ENCODE measurements at regions not wholly inside any gene's neighbourhood (a gene's known extent, or its start where the extent isn't known, plus 50 kb on each side); places are given as distances from the start of the nearest gene placed in this dataset.

DNA sequence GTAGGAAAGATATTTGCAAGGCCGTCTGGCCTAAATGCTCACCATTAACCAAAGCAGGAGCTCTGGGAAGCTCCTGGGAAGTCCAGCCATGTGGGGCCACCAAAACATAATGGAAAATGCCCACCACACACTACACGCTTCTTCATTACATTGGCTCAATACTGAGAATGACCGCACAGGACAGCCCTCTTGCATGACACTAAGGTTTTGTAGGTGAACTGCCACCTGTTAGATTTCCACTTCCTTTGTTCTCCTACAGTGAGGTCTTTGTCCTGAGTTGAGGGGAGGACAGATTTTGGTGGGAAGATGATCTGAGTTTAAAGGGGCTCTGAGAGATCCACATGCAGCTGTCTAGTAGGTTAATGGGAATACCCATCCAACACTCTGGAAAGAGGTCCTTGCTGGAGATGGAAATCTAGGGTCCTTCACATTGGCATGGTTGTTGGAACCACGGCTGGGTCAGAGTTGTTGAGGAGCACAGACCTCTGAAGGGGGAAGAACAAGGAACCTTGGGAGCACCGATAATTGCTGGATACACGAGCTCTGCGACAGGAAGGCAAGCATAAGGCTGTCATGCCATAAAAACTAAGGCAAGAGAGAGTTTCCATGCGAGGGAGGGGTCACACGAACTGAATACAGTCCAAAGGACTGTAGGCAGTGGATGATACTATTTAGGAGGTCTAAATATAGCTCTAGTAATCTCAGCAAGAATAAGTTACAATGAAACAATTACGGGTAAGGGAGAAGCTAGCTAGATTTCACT, 105.5 kb upstream of the IRF2BP2 start:
- no peak for TF ChIP-seq CTCF (IDR thresholded peaks at IDR 0.05; ENCODE audit: unreplicated experiment)
- H3K9me3 Mint-ChIP-seq (ENCODE audit: unreplicated experiment), result no peaks in the 10 kb centered on the region
- H3K27ac Mint-ChIP-seq (ENCODE audit: unreplicated experiment), result peak overlapping the region; percentile 31

DNA sequence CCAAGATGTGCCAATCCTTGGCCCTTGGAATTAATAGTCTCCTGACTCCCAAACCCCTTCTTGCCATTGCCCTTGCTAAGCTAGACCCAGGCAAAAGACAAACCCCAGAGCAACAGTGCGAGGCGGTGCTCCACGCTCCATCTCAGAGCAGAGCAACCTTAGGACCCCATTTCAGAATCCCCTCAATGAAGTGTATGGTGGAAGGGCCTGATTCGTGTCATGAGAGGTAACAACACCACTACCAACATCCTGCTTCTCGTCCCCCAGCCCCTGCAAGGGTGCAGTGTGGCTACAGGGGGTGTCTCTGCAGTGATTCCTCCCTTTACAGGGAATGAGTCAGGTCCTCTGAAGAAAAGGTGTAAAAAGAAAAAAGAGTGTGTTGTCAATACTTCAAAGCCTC, 103.9 kb upstream of the IRF2BP2 start:
- TF ChIP-seq CTCF (IDR thresholded peaks at IDR 0.05; ENCODE audit: unreplicated experiment), result no peak
- Mint-ChIP-seq H3K9me3 (ENCODE audit: unreplicated experiment) (no peaks in the 10 kb centered on the region), H3K4me3 (ENCODE audit: unreplicated experiment) (no peak overlapping the region), H3K27me3 (ENCODE audit: unreplicated experiment) (peaks cover 11% of the 10 kb centered on the region), H3K27ac (ENCODE audit: unreplicated experiment) (no peak overlapping the region), H3K4me1 (ENCODE audit: unreplicated experiment) (peaks cover 47% of the 10 kb centered on the region), H3K36me3 (ENCODE audit: low read depth, unreplicated experiment) (no peaks in the 10 kb centered on the region)
- no peak for DNase-seq (ENCODE audit: low spot score)

More for the DNA sequence above, 105.5 kb upstream of the IRF2BP2 start:
- DNase-seq (ENCODE audit: low spot score), result no peak
- H3K4me3 Mint-ChIP-seq (ENCODE audit: unreplicated experiment), result no peak overlapping the region
- H3K27me3 Mint-ChIP-seq (ENCODE audit: unreplicated experiment), result peaks cover 9% of the 10 kb centered on the region
- H3K36me3 Mint-ChIP-seq (ENCODE audit: low read depth, unreplicated experiment), result no peaks in the 10 kb centered on the region
- peaks cover 63% of the 10 kb centered on the region for H3K4me1 Mint-ChIP-seq (ENCODE audit: unreplicated experiment)

- no peak overlapping the region for H3K4me3 Mint-ChIP-seq (ENCODE audit: unreplicated experiment)
- H3K27me3 Mint-ChIP-seq (ENCODE audit: unreplicated experiment), result peaks cover 11% of the 10 kb centered on the region
- H3K4me1 Mint-ChIP-seq (ENCODE audit: unreplicated experiment), result peaks cover 43% of the 10 kb centered on the region
- no peaks in the 10 kb centered on the region for H3K36me3 Mint-ChIP-seq (ENCODE audit: low read depth, unreplicated experiment)
- no peak overlapping the region for H3K27ac Mint-ChIP-seq (ENCODE audit: unreplicated experiment)
- DNase-seq (ENCODE audit: low spot score), result no peak
- H3K9me3 Mint-ChIP-seq (ENCODE audit: unreplicated experiment), result no peaks in the 10 kb centered on the region
- TF ChIP-seq CTCF (IDR thresholded peaks at IDR 0.05; ENCODE audit: unreplicated experiment), result no peak
Observed at GRCh38 chr1:234713440-234713839, 103.5 kb upstream of the IRF2BP2 start.

DNA sequence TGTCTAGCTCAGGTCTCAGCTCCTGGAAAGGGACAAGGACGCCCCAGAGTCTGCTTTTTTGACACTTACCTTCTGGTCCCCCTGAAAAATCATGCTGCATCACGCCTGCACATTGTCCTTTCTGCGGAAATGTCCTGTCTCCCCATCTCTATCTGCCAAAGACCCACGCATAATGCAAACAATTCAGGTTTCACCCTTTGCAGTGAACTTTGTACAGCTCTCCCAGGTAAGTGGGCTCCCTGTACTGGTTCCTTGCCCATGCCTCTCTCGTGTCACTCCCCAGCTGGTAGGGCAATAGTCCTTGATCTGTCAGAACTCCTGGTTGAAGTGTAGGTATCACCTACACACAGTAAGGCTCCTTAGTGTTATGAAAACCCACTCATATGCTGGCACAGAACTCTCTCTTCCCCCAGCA, 102.9 kb upstream of the IRF2BP2 start:
- peaks cover 40% of the 10 kb centered on the region for H3K4me1 Mint-ChIP-seq (ENCODE audit: unreplicated experiment)
- H3K27ac Mint-ChIP-seq (ENCODE audit: unreplicated experiment), result no peak overlapping the region
- no peak for TF ChIP-seq CTCF (IDR thresholded peaks at IDR 0.05; ENCODE audit: unreplicated experiment)

GRCh38 chr1:234710936-234711724, 101.2 kb upstream of the IRF2BP2 start:
- Mint-ChIP-seq H3K9me3 (ENCODE audit: unreplicated experiment) (no peaks in the 10 kb centered on the region), H3K4me3 (ENCODE audit: unreplicated experiment) (no peak overlapping the region), H3K4me1 (ENCODE audit: unreplicated experiment) (peaks cover 24% of the 10 kb centered on the region), H3K36me3 (ENCODE audit: low read depth, unreplicated experiment) (no peaks in the 10 kb centered on the region), H3K27ac (ENCODE audit: unreplicated experiment) (no peak overlapping the region), H3K27me3 (ENCODE audit: unreplicated experiment) (peaks cover 7% of the 10 kb centered on the region)
- DNase-seq (ENCODE audit: low spot score), result no peak
- TF ChIP-seq CTCF (IDR thresholded peaks at IDR 0.05; ENCODE audit: unreplicated experiment), result no peak

More for the DNA sequence above, 102.9 kb upstream of the IRF2BP2 start:
- H3K36me3 Mint-ChIP-seq (ENCODE audit: low read depth, unreplicated experiment), result no peaks in the 10 kb centered on the region
- DNase-seq (ENCODE audit: low spot score), result no peak
- peaks cover 8% of the 10 kb centered on the region for H3K27me3 Mint-ChIP-seq (ENCODE audit: unreplicated experiment)
- no peaks in the 10 kb centered on the region for H3K9me3 Mint-ChIP-seq (ENCODE audit: unreplicated experiment)
- no peak overlapping the region for H3K4me3 Mint-ChIP-seq (ENCODE audit: unreplicated experiment)
